CD4-positive, alpha-beta T cell treated with Interleukin-4 for 4 hours (primary cell): ENCODE measurements at regions not wholly inside any gene's neighbourhood (a gene's known extent, or its start where the extent isn't known, plus 50 kb on each side); places are given as distances from the start of the nearest gene placed in this dataset.

Experiments
- DNase-seq: peaks from one replicate; pipeline ENCODE4 v3.0.0-alpha.2; 2020

- no peak for DNase-seq
Observed at GRCh38 chr14:54094765-54095164, 138.1 kb upstream of the BMP4 start.

GRCh38 chr14:54098536-54098935, 141.9 kb upstream of the BMP4 start:
- no peak for DNase-seq

- no peak for DNase-seq
Observed at GRCh38 chr14:54102051-54102456, 145.4 kb upstream of the BMP4 start.

GRCh38 chr14:54102530-54102929, 145.9 kb upstream of the BMP4 start:
- no peak for DNase-seq

- DNase-seq = no peak
Observed at GRCh38 chr14:54104601-54105145, 148.0 kb upstream of the BMP4 start.

- no peak for DNase-seq
Observed at GRCh38 chr14:54105406-54105805, 148.8 kb upstream of the BMP4 start.

- DNase-seq = no peak
Observed at GRCh38 chr14:54105898-54106297, 149.3 kb upstream of the BMP4 start.

- no peak for DNase-seq
Observed at GRCh38 chr14:54106661-54107377, 150.2 kb upstream of the BMP4 start.

GRCh38 chr14:54108481-54109471, 152.2 kb upstream of the BMP4 start:
- no peak for DNase-seq

GRCh38 chr14:54109521-54110120, 153.0 kb upstream of the BMP4 start:
- DNase-seq = no peak

GRCh38 chr14:54114941-54115340, 158.3 kb upstream of the BMP4 start:
- DNase-seq = no peak

- DNase-seq = no peak
Observed at GRCh38 chr14:54116198-54116885, 159.7 kb upstream of the BMP4 start.

- DNase-seq = no peak
Observed at GRCh38 chr14:54116972-54117371, 160.3 kb upstream of the BMP4 start.

GRCh38 chr14:54117396-54117795, 160.8 kb upstream of the BMP4 start:
- DNase-seq = no peak

GRCh38 chr14:54117924-54118323, 161.3 kb upstream of the BMP4 start:
- DNase-seq = no peak

- DNase-seq = no peak
Observed at GRCh38 chr14:54120260-54120659, 163.6 kb upstream of the BMP4 start.

GRCh38 chr14:54121466-54122027, 164.9 kb upstream of the BMP4 start:
- DNase-seq = no peak

- DNase-seq = no peak
Observed at GRCh38 chr14:54123841-54124240, 167.2 kb upstream of the BMP4 start.

- DNase-seq = no peak
Observed at GRCh38 chr14:54125109-54125508, 168.5 kb upstream of the BMP4 start.

GRCh38 chr14:54126947-54127346, 170.3 kb upstream of the BMP4 start:
- DNase-seq = no peak

GRCh38 chr14:54127526-54127925, 170.9 kb upstream of the BMP4 start:
- DNase-seq = no peak
